Activated effector memory CD4-positive, alpha-beta T cell treated with Interleukin-2 at 50 U/mL for 16 hours (primary cell): ENCODE measurements at regions not wholly inside any gene's neighbourhood (a gene's known extent, or its start where the extent isn't known, plus 50 kb on each side); places are given as distances from the start of the nearest gene placed in this dataset.
"Not testable (repeated sequence)": the region's sequence is repeated elsewhere in the genome, so short reads cannot be mapped to it uniquely, and the experiment has no call there.

ENCODE experiments used
- DNase-seq: peaks from one replicate; pipeline ENCODE4 v3.0.0-alpha.2; 2020

DNA sequence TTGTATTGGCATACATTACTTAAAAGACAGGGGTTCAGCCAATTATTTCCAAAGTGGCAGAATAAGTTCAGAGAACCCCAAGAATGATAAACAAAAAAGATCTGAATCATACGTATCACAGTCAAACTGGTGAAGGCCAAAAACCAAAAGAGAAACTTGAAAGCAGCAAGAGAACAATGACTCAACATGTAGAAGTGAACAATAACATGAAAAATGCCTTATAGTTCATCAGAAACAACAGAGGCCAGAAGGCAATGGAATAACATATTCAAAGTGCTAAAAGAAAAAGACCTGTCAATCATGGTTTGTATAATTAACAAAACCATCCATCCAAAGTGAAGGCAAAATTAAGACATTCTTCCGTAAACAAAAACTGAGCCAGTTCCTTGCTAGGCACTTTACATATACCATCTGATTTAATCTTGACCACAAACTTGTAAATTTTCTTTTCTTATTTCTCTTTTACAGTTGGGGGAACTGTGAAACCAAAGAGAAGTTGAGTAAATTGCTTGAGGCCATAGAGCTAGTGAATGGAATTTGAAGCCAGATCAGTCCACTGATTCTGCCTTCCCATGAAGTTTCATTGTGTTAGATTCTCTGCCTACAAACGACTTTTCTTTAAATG, 232.1 kb upstream of the SEL1L start:
- no peak for DNase-seq

- DNase-seq: no peak
Observed at GRCh38 chr14:81766321-81766915, 232.8 kb upstream of the SEL1L start.

GRCh38 chr14:81767266-81767995, 233.8 kb upstream of the SEL1L start:
- no peak for DNase-seq

- DNase-seq: no peak
Observed at GRCh38 chr14:81771651-81772275, 238.1 kb upstream of the SEL1L start.

- no peak for DNase-seq
Observed at GRCh38 chr14:81772381-81772780, 238.7 kb upstream of the SEL1L start.

DNA sequence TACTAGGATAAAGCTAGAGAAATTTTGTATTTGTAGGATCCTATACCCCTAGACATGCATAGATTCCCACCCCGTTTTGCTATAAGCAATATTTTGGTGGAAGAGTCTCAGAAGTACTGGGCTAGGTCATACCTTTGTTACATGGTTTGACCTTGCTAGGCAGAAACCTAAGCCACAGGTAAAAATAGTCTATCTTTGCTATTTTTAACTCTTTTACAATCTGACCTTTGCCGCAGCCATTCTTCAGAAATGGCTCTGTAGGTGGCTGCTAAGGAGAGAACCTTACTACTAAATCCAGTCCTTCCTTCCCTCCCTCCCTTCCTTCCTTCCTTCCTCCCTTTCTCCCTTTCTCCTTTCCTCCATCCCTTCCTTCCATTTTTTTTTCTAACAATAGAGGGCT, 242.9 kb upstream of the SEL1L start:
- DNase-seq: no peak

DNA sequence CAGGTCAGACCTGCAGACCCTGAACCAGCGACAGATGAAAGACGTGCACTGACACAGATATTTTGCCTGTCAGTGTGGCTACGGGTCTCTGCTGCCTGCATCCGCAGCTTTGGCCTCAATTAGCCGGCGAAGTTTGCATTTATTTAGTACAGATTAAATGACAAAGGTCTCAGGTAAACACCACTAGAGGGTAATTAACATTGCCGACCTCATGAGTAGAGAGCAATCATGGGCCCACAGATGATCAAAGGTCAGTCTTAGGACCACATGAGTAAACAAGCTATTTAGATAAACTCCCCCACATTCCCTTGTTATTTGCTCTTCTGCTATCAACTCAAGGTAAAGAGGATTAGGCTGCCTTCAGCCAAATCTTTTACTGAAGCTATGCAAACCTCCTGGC, 248.1 kb upstream of the SEL1L start:
- DNase-seq: not testable (repeated sequence)

- no peak for DNase-seq
Observed at GRCh38 chr14:81784084-81784483, 250.4 kb upstream of the SEL1L start.

DNA sequence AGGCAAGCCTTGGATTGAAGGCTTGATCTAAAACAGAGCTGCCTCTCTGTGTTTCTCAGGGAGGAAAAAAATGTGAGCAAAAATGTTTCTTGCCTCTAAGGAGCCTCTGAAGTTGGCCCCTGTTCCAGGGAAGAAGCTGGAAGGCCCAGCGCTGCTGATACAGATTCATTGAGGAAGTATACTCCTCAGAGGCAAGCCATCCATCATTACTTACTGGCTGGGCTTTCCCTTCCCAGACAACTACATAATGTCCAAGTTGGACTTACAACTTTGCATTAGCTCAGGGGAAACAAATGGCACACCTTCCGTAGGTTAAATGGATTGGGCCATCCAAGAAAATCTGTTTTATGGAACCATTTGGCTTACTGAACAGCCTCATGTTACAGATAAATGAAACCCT, 263.7 kb upstream of the SEL1L start:
- DNase-seq: no peak

GRCh38 chr14:81801921-81802320, 268.3 kb upstream of the SEL1L start:
- DNase-seq: no peak

GRCh38 chr14:81802341-81802740, 268.7 kb upstream of the SEL1L start:
- DNase-seq: no peak

DNA sequence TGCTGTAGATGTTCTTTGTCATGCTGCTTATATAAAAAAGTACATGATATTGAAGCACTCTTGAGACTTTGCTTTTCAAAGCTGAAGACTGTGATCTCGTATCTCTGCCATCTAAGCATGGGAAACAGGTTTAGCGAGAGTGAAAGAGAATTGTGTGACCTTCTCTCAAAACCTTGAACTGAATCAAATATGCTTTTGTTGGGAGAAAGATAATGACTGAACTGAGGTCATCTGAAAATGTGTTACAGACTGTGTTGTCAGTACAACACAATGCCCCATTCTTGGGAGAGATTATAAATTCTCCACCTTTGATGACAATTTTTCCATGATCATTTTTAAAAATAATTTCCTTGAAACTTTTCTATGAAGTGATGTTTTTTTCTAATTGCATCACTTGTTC, 272.1 kb upstream of the SEL1L start:
- DNase-seq: no peak

GRCh38 chr14:81811705-81812269, 278.1 kb upstream of the SEL1L start:
- no peak for DNase-seq

- DNase-seq: no peak
Observed at GRCh38 chr14:81818271-81818670, 284.6 kb upstream of the SEL1L start.

DNA sequence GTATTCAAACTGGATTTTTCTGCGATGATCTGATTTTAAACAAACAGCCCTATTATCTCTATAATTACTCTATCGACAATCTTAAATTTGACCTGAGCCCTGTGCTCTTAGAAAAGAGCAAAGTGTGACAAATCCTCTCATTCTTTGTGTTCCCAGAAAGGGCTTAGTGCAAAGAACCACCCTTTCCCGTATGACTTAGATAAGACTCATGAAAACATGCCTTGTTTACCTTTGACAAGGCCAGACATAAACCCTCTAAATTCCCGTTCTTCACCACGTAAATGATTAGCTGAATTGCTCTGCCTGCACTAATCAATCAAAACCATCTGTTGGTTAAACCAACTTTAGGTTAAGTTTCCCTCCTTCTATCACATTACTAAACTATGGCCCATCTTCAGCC, 285.7 kb upstream of the SEL1L start:
- no peak for DNase-seq

- no peak for DNase-seq
Observed at GRCh38 chr14:81819910-81820309, 286.3 kb upstream of the SEL1L start.

DNA sequence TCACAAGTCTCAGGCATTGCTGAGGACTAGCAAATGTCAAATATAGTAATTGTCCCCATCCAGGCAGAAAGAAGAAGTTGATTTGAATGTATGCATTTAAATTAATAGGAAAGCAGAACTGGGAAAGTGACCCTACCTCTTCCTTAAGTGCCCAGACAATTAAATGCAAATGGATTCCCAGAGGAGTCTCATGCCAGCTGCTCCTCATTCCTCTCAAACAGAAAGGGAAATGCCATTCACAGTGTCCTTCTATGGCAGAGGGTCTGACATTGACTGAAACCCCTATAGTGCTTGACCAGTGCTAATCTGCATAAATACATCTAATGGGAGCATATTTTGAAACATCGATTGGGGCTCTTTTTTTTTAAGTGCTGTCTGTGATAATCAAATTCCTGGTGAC, 292.4 kb upstream of the SEL1L start:
- no peak for DNase-seq

DNA sequence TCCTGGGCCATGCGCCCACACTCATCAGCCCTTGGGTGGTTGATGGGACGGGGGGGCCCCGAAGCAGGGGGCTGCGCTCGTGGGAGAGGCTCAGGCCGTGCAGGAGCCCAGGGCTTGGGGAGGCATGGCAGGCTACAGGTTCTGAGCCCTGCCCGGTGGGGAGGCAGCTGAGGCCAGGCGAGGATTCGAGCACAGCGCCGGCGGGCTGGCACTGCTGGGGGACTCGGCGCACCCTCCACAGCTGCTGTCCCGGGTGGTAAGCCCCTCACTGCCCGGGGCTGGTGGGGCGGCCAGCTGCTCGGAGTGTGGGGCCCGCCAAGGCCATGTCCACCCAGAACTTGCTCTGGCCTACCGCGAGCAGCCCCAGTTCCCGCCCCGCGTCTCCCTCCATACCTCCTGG, 295.8 kb upstream of the SEL1L start:
- no peak for DNase-seq

DNA sequence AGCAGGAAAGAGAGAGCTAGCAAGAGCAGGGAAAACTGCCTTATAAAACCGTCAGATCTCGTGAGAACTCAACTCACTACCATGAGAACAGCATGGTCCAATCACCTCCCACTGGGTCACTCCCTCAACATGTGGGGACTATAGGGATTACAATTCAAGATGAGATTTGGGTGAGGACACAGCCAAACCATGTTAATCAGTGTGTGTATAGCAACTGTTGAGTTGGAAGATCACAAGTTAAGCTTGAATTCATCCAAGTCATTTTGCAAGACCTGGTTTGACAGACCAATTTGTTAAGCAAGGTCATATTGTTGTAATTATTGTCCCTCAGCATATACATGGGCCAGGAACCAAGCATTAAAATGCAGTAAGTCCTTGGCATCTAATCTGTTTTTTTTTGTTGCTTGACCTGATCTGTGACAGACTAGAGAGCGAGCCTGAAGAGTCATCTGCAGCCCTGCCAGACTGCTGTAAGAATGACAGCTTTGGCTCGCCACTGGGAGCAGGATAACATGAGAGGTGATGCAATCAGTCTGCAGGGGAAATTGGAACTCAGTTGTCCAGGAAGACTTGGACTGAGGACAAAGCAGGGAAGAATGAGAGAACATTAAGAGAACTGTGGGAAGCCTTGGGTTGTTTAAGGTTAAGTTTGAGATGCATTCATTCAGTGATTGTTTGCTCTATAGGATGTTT, 297.6 kb upstream of the SEL1L start:
- DNase-seq: no peak

DNA sequence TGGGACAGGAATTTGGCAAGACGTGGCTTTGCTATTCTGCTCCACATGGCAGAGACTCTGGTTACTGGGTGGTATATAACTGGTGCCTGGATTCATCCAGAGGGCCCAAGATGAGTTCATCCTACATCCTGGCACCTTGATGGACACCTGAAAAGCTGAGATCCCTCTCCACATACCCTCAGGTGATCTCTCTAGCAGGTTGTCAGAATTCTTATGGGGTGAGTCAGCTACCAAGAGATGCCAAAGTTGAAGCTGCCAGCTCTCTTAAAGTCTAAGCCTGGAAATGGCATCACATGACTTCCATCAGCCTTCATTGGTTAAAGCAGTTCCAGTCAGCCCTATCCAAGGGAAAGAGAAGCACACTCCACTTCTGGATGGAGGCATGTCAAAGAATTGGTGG, 300.7 kb upstream of the SEL1L start:
- no peak for DNase-seq

GRCh38 chr14:81837304-81837703, 303.7 kb upstream of the SEL1L start:
- no peak for DNase-seq

DNA sequence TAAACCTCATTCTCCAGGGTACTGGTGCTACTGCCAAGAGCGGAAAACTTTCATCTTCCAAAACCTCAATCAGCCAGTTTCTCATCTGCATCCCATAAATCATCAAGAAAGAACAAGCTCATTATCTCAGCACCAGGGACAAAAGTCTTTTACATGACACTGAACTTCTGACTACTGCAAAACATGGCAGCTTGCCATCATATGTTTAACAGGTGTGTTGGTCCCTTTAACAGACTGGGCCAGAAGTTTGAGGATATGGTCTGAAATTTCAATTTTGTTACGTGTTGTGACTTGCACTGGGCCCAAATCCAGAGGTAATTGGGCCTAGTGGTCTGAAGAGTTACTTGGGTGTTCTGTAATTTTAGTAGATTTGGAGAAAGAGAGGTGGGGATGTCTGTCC, 305.4 kb upstream of the SEL1L start:
- no peak for DNase-seq

- DNase-seq: no peak
Observed at GRCh38 chr14:81841346-81841745, 307.7 kb upstream of the SEL1L start.
